SK-N-MC (cell line): ENCODE measurements at regions not wholly inside any gene's neighbourhood (a gene's known extent, or its start where the extent isn't known, plus 50 kb on each side); places are given as distances from the start of the nearest gene placed in this dataset.

Experiments
- EZH2 ChIP-seq: fragments of 200-600 bp; sonication (generic); IDR thresholded peaks from one replicate; pipeline ENCODE4 v1.6.1; 2017; ENCODE audit warnings: antibody characterized with exemption
- FOXP2 ChIP-seq: optimal IDR thresholded peaks from 2 replicates; pipeline ENCODE3; 2011; ENCODE audit warnings: mild to moderate bottlenecking, moderate library complexity; ENCODE audit not compliant: insufficient read depth; ENCODE audit errors: extremely low read length, control extremely low read depth
- POLR2AphosphoS5 ChIP-seq: IDR thresholded peaks from 2 replicates; pipeline ENCODE4 v1.6.1; 2012; ENCODE audit warnings: mild to moderate bottlenecking, low read depth, low read length, borderline replicate concordance

- no peak for TF ChIP-seq POLR2AphosphoS5
- no peak for TF ChIP-seq EZH2
- no peak for TF ChIP-seq FOXP2
Measured at GRCh38 chr12:107233551-107233950, 140.2 kb upstream of the CRY1 start.
